ENCODE measurements at regions not wholly inside any gene's neighbourhood (a gene's known extent, or its start where the extent isn't known, plus 50 kb on each side); places are given as distances from the start of the nearest gene placed in this dataset.

DNA sequence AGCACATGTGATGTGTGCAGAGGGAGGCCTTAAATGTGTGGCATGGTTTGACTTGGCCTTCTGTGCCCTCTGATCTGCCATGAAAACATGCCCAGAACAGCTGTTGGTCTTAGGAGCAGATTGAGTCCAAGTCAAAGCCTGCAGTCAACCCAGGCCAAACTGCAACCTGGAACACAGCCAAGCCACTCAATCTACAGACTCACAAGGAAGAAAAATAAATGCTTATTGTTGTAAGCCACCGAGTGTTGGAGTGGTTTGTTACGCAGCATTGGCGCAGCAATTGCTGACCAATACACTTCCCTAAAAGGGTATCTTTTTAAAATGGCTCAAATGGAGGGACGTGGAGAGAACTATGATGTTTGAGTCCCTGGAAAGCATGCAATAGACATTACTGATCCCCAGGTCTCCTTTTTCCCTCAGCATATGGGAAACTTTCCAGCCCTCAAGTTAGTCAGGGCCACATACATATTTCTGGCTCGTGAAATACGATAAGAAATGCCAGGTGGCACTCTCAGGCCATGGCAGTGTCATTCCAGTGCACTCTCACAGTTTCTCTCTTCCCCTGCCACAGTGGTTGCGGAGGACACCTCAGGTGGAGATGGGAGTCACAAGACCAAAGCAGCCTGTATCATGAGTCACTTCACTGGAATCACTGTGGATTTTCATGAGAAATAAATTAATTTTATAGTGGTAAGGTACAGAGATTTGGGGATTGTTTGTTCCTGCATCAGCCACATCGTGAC, 168.0 kb upstream of the ZNF618 start:
- no peak for FAIRE-seq
- Histone ChIP-seq H3K36me3 (ENCODE audit: control insufficient read depth in 2 of 4, insufficient read depth in 4 of 4, low read length in 3 of 4) (no peaks in the 10 kb centered on the region), H4K91ac (replicated peaks; ENCODE audit: insufficient read length, low read length) (no peak overlapping the region), H2BK5ac (ENCODE audit: low read depth, low read length) (no peak overlapping the region), H3K4me3 (ENCODE audit: extremely low read depth in 1 of 4, insufficient read depth in 2 of 4, low read depth in 3 of 4, low read length in 4 of 4) (no peak overlapping the region), H3K4ac (replicated peaks; ENCODE audit: insufficient read length, low read depth, low read length) (no peak overlapping the region), H3K79me1 (ENCODE audit: low read depth, low read length) (no peaks in the 10 kb centered on the region), H3K27ac (ENCODE audit: low read depth, low read length) (no peak overlapping the region), H4K5ac (ENCODE audit: insufficient read length, low read depth, low read length) (no peak overlapping the region), H3K27me3 (replicated peaks in 1 of 4; ENCODE audit: control insufficient read depth in 3 of 4, extremely low read depth in 1 of 4, insufficient read depth in 3 of 4, low read length in 3 of 4) (peaks cover 0 to 3% (median 0%) of the 10 kb centered on the region in 4 experiments; a peak in 1 of 7 replicates), H2BK20ac (ENCODE audit: low read length) (0 out of 2 replicates have a peak overlapping the region, but pooled peaks have one; percentile 36), H2BK15ac (ENCODE audit: low read length) (no peak overlapping the region), H2BK12ac (ENCODE audit: low read depth, low read length) (peak overlapping the region; percentile 45; the same call in 1 of the 2 replicates), H3K4me2 (ENCODE audit: insufficient read depth in 1 of 2, low read depth in 2 of 2, low read length in 2 of 2) (no peak overlapping the region), H3K14ac (ENCODE audit: insufficient read length) (no peak overlapping the region), H3K18ac (ENCODE audit: extremely low read depth, low read length) (no peak overlapping the region), H4K20me1 (replicated peaks in 1 of 2; ENCODE audit: control insufficient read depth in 1 of 2, insufficient read depth in 2 of 2, low read length in 2 of 2) (no peaks in the 10 kb centered on the region), H4K8ac (ENCODE audit: extremely low read depth, insufficient read depth, low read length) (no peak overlapping the region), H2BK120ac (replicated peaks; ENCODE audit: low read depth, low read length) (no peak overlapping the region), H2AFZ (ENCODE audit: low read length) (no peak overlapping the region), H3K9me3 (ENCODE audit: insufficient read depth in 2 of 2, low read depth in 1 of 2, low read length in 1 of 2) (peaks cover 5 to 7% of the 10 kb centered on the region in 2 experiments; a peak in 3 of 4 replicates), H3K23me2 (ENCODE audit: low read depth, low read length) (no peaks in the 10 kb centered on the region), H2AK5ac (ENCODE audit: low read depth, low read length) (no peak overlapping the region; the same call in 1 of the 2 replicates), H3K56ac (replicated peaks; ENCODE audit: insufficient read length, low read depth, low read length) (no peak overlapping the region), H3K23ac (ENCODE audit: insufficient read length) (no peak overlapping the region), H3K9ac (replicated peaks in 1 of 4; ENCODE audit: extremely low read depth in 1 of 4, low read depth in 3 of 4, low read length in 3 of 4) (no peak overlapping the region), H3K4me1 (replicated peaks in 1 of 4; ENCODE audit: control insufficient read depth in 3 of 4, insufficient read depth in 4 of 4, low read length in 3 of 4) (peaks cover 0 to 12% (median 7%) of the 10 kb centered on the region in 4 experiments; a peak in 6 of 7 replicates), H3K79me2 (ENCODE audit: control insufficient read depth in 1 of 2, insufficient read depth in 2 of 2, low read length in 2 of 2) (no peaks in the 10 kb centered on the region)
- DNase-seq (ENCODE audit: low read depth in 1 of 2, low spot score in 2 of 2) = peak in 1 of 2 experiments; percentile 24
- ChIA-PET POLR2A (ENCODE audit: partially characterized antibody) (no interaction called here), CTCF (ENCODE audit: partially characterized antibody) (interaction anchor here (0.9 to 2.7 kb wide), 2 partner anchors 53 to 252 kb away, joined by 3 to 6 read pairs; no protein-coding TSS in a partner anchor)
- 83% methylated on average over 8 of the region's 8 CpGs; no CpG with 5 or more reads in 1 of the 2 experiments for WGBS, 2 experiments (ENCODE audit: extremely low coverage in 1 of 2, insufficient coverage in 1 of 2, insufficient read length in 1 of 2, insufficient replicate concordance in 2 of 2, low coverage in 1 of 2, low lambda C conversion rate in 2 of 2, missing lambda C conversion rate in 1 of 2)
- no peak for TF ChIP-seq CEBPB (IDR thresholded peaks at IDR 0.05; ENCODE audit: low read depth, low read length)
- TF ChIP-seq KDM1A (IDR thresholded peaks at IDR 0.05; ENCODE audit: borderline replicate concordance, low read length) = peak; percentile 52; the same call in 1 of the 2 replicates
- TF ChIP-seq, protein P1, sequence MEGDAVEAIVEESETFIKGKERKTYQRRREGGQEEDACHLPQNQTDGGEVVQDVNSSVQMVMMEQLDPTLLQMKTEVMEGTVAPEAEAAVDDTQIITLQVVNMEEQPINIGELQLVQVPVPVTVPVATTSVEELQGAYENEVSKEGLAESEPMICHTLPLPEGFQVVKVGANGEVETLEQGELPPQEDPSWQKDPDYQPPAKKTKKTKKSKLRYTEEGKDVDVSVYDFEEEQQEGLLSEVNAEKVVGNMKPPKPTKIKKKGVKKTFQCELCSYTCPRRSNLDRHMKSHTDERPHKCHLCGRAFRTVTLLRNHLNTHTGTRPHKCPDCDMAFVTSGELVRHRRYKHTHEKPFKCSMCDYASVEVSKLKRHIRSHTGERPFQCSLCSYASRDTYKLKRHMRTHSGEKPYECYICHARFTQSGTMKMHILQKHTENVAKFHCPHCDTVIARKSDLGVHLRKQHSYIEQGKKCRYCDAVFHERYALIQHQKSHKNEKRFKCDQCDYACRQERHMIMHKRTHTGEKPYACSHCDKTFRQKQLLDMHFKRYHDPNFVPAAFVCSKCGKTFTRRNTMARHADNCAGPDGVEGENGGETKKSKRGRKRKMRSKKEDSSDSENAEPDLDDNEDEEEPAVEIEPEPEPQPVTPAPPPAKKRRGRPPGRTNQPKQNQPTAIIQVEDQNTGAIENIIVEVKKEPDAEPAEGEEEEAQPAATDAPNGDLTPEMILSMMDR (IDR thresholded peaks at IDR 0.05; ENCODE audit: control extremely low read depth in 1 of 3, insufficient read depth in 1 of 3, low read depth in 1 of 3, low read length in 3 of 3) = no peak
